H9 (cell line): ENCODE measurements at regions not wholly inside any gene's neighbourhood (a gene's known extent, or its start where the extent isn't known, plus 50 kb on each side); places are given as distances from the start of the nearest gene placed in this dataset.

Experiments
- DNase-seq: peaks from one replicate; pipeline ENCODE4 v3.0.0-alpha.2; 2017
- H2AFZ ChIP-seq: one replicate; pipeline ENCODE4 v1.6.1; 2013; ENCODE audit warnings: mild to moderate bottlenecking, low read length, control low read depth, moderate library complexity
- H2AK5ac ChIP-seq: 2 replicates; pipeline ENCODE4 v1.6.1; 2013; ENCODE audit warnings: low read length, control low read depth, mixed read lengths; ENCODE audit not compliant: insufficient read length
- H2BK120ac ChIP-seq: one replicate; pipeline ENCODE4 v1.6.1; 2013; ENCODE audit warnings: low read depth, mild to moderate bottlenecking, low read length, control low read depth, inconsistent platforms; ENCODE audit not compliant: poor library complexity, severe bottlenecking
- H2BK12ac ChIP-seq: 2 replicates; pipeline ENCODE4 v1.6.1; 2013; ENCODE audit warnings: low read length, control low read depth, mixed read lengths, low read depth; ENCODE audit not compliant: insufficient read length
- H2BK15ac ChIP-seq: 2 replicates; pipeline ENCODE4 v1.6.1; 2013; ENCODE audit warnings: low read depth, low read length, control low read depth
- H2BK20ac ChIP-seq: one replicate; pipeline ENCODE4 v1.6.1; 2013; ENCODE audit warnings: low read depth, mild to moderate bottlenecking, low read length, control low read depth, inconsistent platforms; ENCODE audit not compliant: poor library complexity, severe bottlenecking
- H2BK5ac ChIP-seq: 2 replicates; pipeline ENCODE4 v1.6.1; 2013; ENCODE audit warnings: low read length, control low read depth, mixed read lengths; ENCODE audit not compliant: insufficient read length
- H3K14ac ChIP-seq: 2 replicates; pipeline ENCODE4 v1.6.1; 2013; ENCODE audit warnings: low read length, control low read depth; ENCODE audit not compliant: insufficient read depth
- H3K18ac ChIP-seq: 2 replicates; pipeline ENCODE4 v1.6.1; 2013; ENCODE audit warnings: low read depth, mild to moderate bottlenecking, mixed read lengths, low read length, control low read depth; ENCODE audit not compliant: insufficient read length
- H3K23ac ChIP-seq: 2 replicates; pipeline ENCODE4 v1.6.1; 2013; ENCODE audit warnings: low read length, control low read depth, mixed read lengths, low read depth; ENCODE audit not compliant: insufficient read length
- H3K23me2 ChIP-seq: 2 replicates; pipeline ENCODE4 v1.6.1; 2013; ENCODE audit warnings: low read depth, mild to moderate bottlenecking, mixed read lengths, low read length, control low read depth; ENCODE audit not compliant: insufficient read length, poor library complexity, severe bottlenecking
- H3K27ac ChIP-seq: 2 replicates; pipeline ENCODE4 v1.5.1; 2013; ENCODE audit warnings: low read length, control low read depth, mixed read lengths, low read depth; ENCODE audit not compliant: insufficient read length
- H3K27me3 ChIP-seq: 2 replicates; pipeline ENCODE4 v1.6.1; 2013; ENCODE audit warnings: low read length, control low read depth, inconsistent platforms; ENCODE audit not compliant: insufficient read depth
- H3K4ac ChIP-seq: 2 replicates; pipeline ENCODE4 v1.6.1; 2013; ENCODE audit warnings: low read depth, mild to moderate bottlenecking, control low read depth, inconsistent platforms, low read length, moderate library complexity
- H3K4me1 ChIP-seq: 2 replicates; pipeline ENCODE4 v1.6.1; 2013; ENCODE audit warnings: low read length, control low read depth, inconsistent platforms; ENCODE audit not compliant: insufficient read depth
- H3K4me2 ChIP-seq: 2 replicates; pipeline ENCODE4 v1.6.1; 2013; ENCODE audit warnings: low read length, control low read depth, mixed read lengths; ENCODE audit not compliant: insufficient read length, insufficient read depth
- H3K56ac ChIP-seq: 2 replicates; pipeline ENCODE4 v1.6.1; 2013; ENCODE audit warnings: low read depth, mild to moderate bottlenecking, mixed read lengths, low read length, control low read depth; ENCODE audit not compliant: insufficient read length
- H3K79me1 ChIP-seq: 2 replicates; pipeline ENCODE4 v1.6.1; 2013; ENCODE audit warnings: low read depth, mild to moderate bottlenecking, moderate library complexity, low read length, control low read depth, inconsistent platforms; ENCODE audit not compliant: insufficient read depth, poor library complexity, severe bottlenecking
- H3K79me2 ChIP-seq: 2 replicates; pipeline ENCODE4 v1.6.1; 2013; ENCODE audit warnings: low read length, control low read depth, inconsistent platforms; ENCODE audit not compliant: insufficient read depth
- H3K9ac ChIP-seq: 2 replicates; pipeline ENCODE4 v1.6.1; 2013; ENCODE audit warnings: low read length, control low read depth, mixed read lengths; ENCODE audit not compliant: insufficient read length; ENCODE audit errors: extremely low read depth
- H3K9me3 ChIP-seq: one replicate; pipeline ENCODE4 v1.6.1; 2013; ENCODE audit warnings: low read depth, low read length, inconsistent platforms; ENCODE audit not compliant: control insufficient read depth
- H3T11ph ChIP-seq: one replicate; pipeline ENCODE4 v1.6.1; 2013; ENCODE audit warnings: mild to moderate bottlenecking, low read length, control low read depth, inconsistent platforms
- H4K20me1 ChIP-seq: one replicate; pipeline ENCODE4 v1.6.1; 2013; ENCODE audit not compliant: control insufficient read depth, insufficient read length, insufficient read depth
- H4K5ac ChIP-seq: 2 replicates; pipeline ENCODE4 v1.6.1; 2013; ENCODE audit warnings: low read depth, mild to moderate bottlenecking, mixed read lengths, low read length, control low read depth; ENCODE audit not compliant: insufficient read length
- H4K8ac ChIP-seq: replicated peaks from 2 replicates; pipeline ENCODE4 v1.6.1; 2013; ENCODE audit warnings: low read length, control low read depth, mixed read lengths, low read depth; ENCODE audit not compliant: insufficient read length
- H4K91ac ChIP-seq: 2 replicates; pipeline ENCODE4 v1.6.1; 2013; ENCODE audit warnings: low read depth, mild to moderate bottlenecking, moderate library complexity, mixed read lengths, low read length, control low read depth; ENCODE audit not compliant: insufficient read length
- H3K27ac Mint-ChIP-seq, 3 experiments: 2 replicates in 2 of 3; 3 replicates in 1 of 3; pipeline ENCODE4 v1.8.0; 2020 to 2021; ENCODE audit warnings: mixed read lengths in 3 of 3, mild to moderate bottlenecking in 1 of 3, moderate library complexity in 1 of 3
- H3K27me3 Mint-ChIP-seq: 2 replicates; pipeline ENCODE4 v1.8.0; 2021; ENCODE audit warnings: low read depth, mild to moderate bottlenecking, moderate library complexity, mixed read lengths
- H3K36me3 Mint-ChIP-seq, 3 experiments: 2 replicates in 2 of 3; 3 replicates in 1 of 3; pipeline ENCODE4 v1.8.0; 2020 to 2021; ENCODE audit warnings: low read depth in 3 of 3, mixed read lengths in 3 of 3; ENCODE audit not compliant: insufficient read depth in 1 of 3
- H3K4me1 Mint-ChIP-seq, 2 experiments: 2 replicates each; pipeline ENCODE4 v1.8.0; 2020; ENCODE audit warnings: mixed read lengths in 2 of 2
- H3K4me3 Mint-ChIP-seq, 2 experiments: 2 replicates in 1 of 2; 3 replicates in 1 of 2; pipeline ENCODE4 v1.8.0; 2020 to 2021; ENCODE audit warnings: mild to moderate bottlenecking in 2 of 2, mixed read lengths in 2 of 2, moderate library complexity in 1 of 2
- H3K9me3 Mint-ChIP-seq, 2 experiments: 2 replicates in 1 of 2; 3 replicates in 1 of 2; pipeline ENCODE4 v1.8.0; 2020; ENCODE audit warnings: mild to moderate bottlenecking in 2 of 2, mixed read lengths in 2 of 2, moderate library complexity in 1 of 2
- CTCF ChIP-seq: fragments of 200-600 bp; sonication (generic); conservative IDR thresholded peaks from 3 replicates; pipeline ENCODE4 v1.8.0; 2021; ENCODE audit warnings: antibody characterized with exemption, mild to moderate bottlenecking
- WGBS: extraction: QIAGEN DNeasy Blood & Tissue Kit; methylation state at CpG from one replicate; pipeline ENCODE4 v1.1.7; 2013; ENCODE audit warnings: missing lambda C conversion rate, low lambda C conversion rate, mixed read lengths; ENCODE audit not compliant: insufficient read length; ENCODE audit errors: extremely low coverage; 5-methylcytosine and 5-hydroxymethylcytosine counted together

- no peaks in the 10 kb centered on the region for H4K20me1 ChIP-seq
Measured at GRCh38 chrX:42386681-42387080, 391.3 kb downstream of the PPP1R2C start.

More at GRCh38 chrX:42386681-42387080, 391.3 kb downstream of the PPP1R2C start:
- Histone ChIP-seq H2BK120ac (no peak overlapping the region), H3K79me2 (no peaks in the 10 kb centered on the region), H3K14ac (no peak overlapping the region), H3K4me1 (no peaks in the 10 kb centered on the region), H2BK5ac (no peak overlapping the region), H3K9me3 (no peaks in the 10 kb centered on the region), H4K8ac (no peak overlapping the region), H3K9ac (no peak overlapping the region), H2BK20ac (no peak overlapping the region), H3K18ac (no peak overlapping the region), H3K27ac (no peak overlapping the region), H3K27me3 (no peaks in the 10 kb centered on the region), H3K79me1 (no peaks in the 10 kb centered on the region), H4K91ac (no peak overlapping the region), H2BK15ac (no peak overlapping the region), H3K23me2 (no peaks in the 10 kb centered on the region), H2AFZ (no peak overlapping the region), H2BK12ac (no peak overlapping the region), H3T11ph (no peak overlapping the region), H3K23ac (no peak overlapping the region), H3K4ac (no peak overlapping the region), H3K56ac (no peak overlapping the region), H3K4me2 (no peak overlapping the region), H4K5ac (no peak overlapping the region), H2AK5ac (no peak overlapping the region)
- Mint-ChIP-seq H3K4me3 (no peak overlapping the region), H3K27me3 (no peaks in the 10 kb centered on the region), H3K4me1 (no peaks in the 10 kb centered on the region; a peak in 1 of 4 replicates), H3K36me3 (no peaks in the 10 kb centered on the region; a peak in 2 of 7 replicates), H3K9me3 (peaks cover 0 to 27% of the 10 kb centered on the region in 2 experiments; a peak in 4 of 5 replicates), H3K27ac (no peak overlapping the region)
- DNase-seq = no peak
- WGBS = no CpG with 5 or more reads among the region's 2 CpGs
- no peak for TF ChIP-seq CTCF
